ENCODE measurements at regions not wholly inside any gene's neighbourhood (a gene's known extent, or its start where the extent isn't known, plus 50 kb on each side); places are given as distances from the start of the nearest gene placed in this dataset.

DNA sequence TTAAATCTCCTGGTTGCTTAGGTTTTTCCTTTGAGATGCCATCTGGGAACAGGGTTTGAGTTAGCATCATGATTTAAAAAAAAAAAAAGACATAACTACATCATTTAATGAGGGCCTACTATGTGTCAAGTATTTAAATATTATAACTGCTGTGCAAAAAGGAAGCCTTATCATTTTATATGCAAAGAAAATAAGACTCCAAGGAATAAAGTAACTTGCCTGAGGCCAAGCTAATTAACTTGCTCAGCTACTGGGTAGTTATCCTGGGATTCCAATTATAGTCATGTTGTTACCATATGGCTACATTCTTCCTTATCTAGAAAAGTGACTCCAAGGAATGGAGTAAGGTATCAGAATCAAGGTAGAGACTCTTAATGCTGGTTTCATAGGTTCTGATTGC is 123.5 kb downstream of the SLC41A2 start:
- TF ChIP-seq SUZ12 (IDR thresholded peaks at IDR 0.05; ENCODE audit: extremely low read depth, insufficient read depth, insufficient read length) (no peak), YY1 (IDR thresholded peaks at IDR 0.05; ENCODE audit: insufficient read depth, insufficient read length) (no peak), ZNF274 (IDR thresholded peaks at IDR 0.05; ENCODE audit: low read depth, low read length) (no peak)

All from NT2/D1 (cell line).